DMS153 (cell line): ENCODE measurements at regions not wholly inside any gene's neighbourhood (a gene's known extent, or its start where the extent isn't known, plus 50 kb on each side); places are given as distances from the start of the nearest gene placed in this dataset.
A peak's percentile ranks its signal among the peaks of the same experiment; 100 is the strongest.

ENCODE experiments used
- DNase-seq: peaks from one replicate; lab custom pipeline; 2025; lab: John Stamatoyannopoulos, UW

DNA sequence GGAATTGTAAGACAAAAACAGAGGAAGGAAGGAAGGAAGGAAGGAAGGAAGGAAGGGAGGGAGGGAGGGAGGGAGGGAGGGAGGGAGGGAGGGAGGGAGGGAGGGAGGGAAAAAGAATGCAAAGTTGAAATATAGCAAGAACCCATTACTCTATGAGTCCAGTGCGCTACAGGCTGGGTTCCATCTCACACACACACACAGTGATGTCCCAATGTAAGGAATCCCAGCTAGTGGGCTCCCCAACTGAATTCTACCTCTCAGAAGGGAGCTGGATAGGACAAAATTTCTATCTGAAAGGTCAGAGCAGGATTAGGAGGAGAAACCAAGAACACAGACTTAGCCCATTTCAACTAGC is 173.4 kb downstream of the DAD1 start:
- no peak for DNase-seq

DNA sequence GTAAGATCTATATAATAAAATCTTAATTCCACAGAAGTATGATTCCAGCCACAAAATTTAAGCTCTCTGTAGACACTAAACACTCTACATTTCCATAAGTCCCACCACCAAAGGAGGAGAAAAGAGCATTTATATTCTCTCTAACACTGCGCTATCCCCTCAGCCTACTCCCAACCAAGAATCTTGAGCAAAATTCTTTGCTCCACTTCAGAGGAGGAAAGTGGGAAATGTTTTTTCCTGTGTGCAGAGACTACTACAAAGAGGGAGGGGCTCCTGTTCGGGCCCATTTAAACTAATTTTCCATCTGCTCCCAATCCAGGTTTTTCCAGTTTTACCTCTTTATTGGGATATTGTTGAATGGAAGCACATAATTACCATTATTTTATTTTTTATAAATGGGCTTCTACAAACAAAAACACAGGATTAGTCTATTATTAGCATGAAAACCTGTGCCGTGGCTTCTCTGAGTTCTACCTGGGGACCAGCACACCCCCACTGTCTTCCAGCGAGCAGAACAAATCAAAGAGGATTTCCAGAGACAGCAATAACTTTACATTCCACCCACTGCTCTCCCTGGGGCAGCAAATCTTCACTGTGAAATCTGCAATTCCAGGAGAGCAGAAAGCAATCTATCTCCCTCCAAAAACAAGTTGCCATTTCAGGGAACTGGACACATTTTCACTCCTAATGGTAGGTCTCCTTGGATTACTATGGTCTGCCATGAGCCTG is 174.0 kb downstream of the DAD1 start:
- DNase-seq: no peak

DNA sequence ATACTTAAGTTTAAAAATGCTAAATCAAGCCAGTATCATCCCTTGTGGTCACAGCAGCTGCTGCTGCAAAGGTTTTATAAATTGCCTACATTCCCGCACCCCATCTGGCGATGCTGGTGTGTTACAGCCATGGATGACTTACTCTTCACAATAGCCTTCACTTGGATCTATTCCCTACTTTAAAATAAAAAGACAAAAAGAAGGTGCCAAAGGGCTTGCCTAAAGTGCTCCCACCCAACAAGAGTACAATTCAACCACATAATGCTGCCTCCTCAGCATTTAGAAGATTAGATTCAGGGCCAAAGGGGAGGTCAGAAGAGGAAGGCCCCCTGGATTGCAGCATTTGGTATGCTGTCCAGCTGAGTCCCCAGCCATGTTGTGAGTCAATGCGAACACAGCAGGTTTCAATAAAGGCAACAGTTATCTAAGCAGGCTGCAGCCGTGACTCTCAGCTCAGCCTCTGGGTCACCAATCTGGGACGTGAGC is 176.1 kb downstream of the DAD1 start:
- DNase-seq: no peak

DNA sequence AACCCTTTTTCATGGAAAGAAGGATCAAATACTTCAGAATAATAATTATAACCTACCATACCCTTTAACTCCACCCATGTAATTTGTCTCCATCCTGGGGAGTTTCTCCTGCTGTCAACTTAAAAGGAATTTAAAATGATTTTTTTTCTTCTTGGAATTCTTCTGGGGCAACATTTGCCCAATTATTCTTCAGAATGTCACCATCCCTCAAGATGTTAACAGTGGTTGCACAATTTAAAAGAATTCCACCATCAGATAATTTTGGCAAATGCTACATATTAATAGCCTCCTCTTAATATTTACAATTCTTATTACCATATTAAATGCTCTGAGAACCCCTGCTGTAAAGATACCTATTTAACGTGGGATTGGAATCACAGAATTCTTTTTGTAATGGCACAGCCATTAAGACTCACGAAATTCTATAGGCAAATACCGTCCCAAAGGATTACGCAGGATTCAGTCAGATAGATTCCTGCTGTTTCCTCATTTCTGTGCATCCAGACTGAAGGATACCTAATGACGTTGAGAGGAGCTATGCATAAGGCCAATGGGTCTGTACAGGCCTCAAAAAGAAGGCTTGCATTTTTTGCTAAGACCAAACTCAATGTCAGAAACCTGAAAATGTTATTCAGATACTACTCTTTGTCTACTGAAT is 177.5 kb downstream of the DAD1 start:
- DNase-seq: no peak

DNA sequence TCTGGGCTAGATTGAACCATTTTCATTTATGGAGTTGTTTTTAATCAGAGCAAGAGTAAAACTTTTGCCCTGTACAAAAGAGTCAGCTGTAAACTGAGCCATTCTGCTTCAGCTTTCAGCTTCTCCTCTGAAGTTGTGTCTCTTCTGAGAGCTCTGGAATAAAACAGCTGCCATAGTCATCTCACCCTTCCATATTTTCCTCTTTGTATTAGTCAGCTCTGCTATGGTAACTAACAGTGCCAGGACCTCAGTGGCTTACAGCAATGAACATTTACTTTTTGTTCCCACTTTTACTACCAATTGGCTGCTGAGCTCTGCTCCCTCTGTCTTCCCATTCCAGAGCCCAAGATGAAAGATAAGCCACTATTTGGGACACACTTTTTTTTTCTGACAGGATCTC is 178.5 kb downstream of the DAD1 start:
- no peak for DNase-seq

DNA sequence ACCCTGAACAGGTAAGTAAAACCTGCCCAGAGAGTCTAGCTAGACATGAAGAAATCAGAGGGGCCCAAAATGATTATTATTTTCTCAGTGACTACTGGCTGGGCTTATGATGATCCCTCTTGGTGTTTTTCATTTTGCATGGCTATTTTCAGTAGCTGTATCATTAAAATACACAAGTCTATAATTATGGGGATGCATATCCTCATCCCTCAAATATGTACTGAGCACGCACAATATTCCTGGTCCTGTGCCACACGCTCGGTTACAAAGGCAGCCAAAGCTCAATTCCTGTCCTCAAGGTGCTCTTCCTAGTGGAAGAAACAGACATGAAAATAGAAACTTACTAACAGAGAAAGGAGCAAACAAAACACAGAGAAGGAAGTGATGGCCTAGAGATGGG is 180.0 kb downstream of the DAD1 start:
- no peak for DNase-seq

DNA sequence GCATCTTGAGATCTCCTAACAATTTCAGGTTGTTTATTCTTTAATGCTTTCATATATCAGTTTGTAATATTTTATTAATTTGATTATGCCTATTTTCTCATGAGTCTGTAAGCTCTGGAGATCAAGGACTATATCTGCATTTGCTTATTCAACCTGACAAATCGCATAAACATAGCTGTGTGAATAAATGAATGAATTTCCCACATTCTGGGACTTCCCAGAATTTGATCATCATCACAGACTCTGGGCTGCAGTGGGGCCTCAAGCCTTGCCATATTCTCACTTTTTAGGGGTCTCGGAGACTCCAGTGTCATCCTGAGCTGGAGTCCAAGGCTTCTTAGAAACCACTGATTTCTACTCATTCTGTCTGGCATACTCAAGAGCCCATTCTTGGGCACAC is 180.5 kb downstream of the DAD1 start:
- no peak for DNase-seq

DNA sequence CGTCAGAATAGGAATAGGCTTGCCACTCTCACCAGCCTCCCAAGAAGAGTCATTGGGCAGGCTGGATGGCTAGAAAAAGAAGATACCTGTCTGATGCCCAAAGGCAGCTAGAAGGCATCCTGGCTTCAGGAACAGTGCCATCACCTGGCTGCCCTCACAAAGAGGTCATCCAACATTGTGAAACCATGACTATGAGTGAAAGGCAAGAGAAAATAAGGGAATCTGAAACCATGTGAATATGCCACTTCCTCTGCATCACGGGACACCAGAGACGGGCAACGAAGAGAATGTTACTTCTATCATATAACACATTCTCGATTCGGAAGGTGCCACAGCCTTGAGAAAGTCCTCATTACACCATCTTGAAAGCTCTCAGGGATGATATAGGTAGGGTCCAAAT is 182.0 kb downstream of the DAD1 start:
- DNase-seq: no peak

DNA sequence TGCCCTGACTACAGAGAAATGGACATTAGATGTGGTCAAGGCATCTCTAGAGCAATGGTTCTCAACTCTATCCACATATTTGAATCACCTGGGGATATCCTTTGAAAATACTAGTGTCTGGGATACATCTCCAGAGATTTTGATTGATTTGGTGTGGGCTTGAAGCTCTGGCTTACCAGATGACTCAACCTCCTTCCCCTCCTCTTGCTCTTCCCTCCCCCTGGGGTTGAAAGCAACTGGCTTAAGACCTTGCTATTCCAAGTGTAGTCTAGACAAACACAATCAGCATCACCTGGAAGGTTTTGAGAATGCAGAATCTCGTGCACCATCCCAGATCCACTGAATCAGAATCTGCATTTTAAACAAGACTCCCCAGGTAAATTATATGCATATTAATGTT is 183.8 kb downstream of the DAD1 start:
- no peak for DNase-seq

DNA sequence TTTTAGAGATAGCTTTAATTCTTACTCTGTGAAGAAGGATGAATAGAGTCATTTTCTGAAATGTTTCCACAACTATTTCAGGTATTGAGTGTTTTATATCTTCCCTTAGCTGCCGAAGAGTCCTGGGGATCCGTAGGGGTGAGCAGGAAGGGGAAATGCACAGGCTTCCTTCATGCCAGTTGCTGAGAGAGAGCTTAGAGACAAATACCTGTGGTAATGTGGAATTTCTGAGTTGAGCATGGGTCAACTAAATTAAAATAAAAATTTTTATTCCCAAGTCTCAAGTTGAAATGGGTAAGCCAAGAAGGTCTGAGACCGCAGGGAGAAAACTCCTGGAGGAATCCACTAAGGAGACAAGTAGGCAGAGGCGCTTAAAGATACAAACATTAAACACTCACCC is 185.7 kb downstream of the DAD1 start:
- no peak for DNase-seq

DNA sequence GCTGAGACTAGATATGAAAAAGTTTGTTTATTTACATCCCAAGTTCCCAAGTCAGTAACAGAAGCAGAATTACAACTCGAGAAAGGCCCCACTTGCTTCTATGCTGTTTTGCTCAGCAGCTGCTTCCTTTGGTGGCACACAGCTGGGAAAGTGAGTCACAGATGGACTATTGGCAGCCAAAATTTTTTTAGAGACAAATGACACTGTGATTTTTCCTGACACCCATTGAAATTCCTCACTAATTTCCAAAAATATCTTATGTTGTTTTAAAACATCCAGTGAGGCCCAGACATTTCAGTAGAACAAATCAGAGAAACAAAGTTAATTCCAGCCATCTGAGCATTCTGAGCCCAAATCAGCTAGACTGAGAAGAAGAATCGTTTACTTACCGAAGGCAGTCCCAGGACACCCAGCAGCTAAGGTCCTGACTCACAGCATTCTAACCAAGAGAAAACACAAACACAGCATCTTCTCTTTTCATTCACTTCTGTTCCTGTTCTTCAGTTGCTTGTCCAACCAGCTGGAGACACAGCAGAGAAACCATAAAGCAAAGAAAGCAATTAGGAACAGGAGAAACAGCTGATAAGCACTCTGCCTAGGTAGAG is 188.3 kb downstream of the DAD1 start:
- no peak for DNase-seq

DNA sequence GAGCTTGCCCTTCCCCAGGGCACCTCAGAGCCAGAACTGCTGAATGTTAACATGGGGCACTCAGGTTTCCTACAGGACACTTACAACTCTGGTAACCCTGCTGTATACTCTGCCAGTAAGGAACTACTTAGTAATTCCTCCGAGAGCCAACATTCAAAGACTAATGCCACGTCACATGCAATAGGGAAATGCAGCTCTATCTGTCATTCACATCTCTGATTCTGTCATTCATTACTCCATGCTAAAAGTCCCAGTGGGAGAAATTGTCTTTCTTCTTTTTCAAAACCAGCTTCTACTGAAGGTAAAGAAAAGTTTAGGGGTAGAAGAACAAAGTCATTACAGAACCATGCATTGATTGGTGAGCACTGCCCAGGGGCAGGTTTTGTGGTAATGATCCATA is 189.2 kb downstream of the DAD1 start:
- no peak for DNase-seq

DNA sequence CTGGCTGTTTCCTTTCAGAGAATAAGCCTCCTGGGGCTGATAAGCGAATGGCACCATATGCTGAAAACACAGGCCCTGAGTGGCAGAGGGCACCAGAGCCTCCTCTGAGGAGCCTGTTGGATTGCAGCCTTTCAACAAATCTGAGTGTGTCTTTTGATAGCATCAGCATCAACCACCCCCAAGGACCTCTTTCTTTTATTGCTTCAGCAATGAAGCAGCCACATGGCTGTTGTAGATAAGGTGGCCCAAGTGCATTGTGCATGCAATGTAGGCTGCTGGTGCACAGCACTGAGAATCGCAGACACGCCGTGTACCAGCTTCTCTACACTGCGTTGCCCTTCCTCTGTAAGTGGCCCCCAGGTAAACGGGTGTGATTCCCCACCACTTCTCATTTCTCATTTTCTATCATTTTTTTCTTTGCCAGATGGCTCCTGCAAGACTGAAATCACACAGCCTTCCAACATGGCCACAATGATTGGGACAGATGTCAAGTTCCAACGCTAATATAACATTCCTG is 191.7 kb downstream of the DAD1 start:
- no peak for DNase-seq

DNA sequence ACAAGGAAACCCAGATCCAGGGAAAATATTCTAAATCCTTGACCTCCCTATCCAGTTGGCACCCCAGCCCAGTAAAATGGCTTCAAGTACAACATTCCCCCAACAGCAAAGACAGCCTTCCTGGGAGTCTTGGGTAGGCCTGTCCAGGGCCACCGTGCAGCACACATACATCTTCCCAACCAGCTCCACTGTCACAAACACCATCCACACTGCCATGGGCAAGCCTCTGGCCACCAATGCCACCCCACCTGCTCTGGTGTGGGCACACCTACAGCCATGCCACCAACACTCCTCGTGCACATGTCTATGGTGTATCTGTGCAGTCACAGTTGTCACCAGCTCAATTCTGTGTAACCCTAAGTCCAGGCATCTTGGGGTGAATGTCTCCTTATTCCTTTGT is 193.2 kb downstream of the DAD1 start:
- DNase-seq: no peak

DNA sequence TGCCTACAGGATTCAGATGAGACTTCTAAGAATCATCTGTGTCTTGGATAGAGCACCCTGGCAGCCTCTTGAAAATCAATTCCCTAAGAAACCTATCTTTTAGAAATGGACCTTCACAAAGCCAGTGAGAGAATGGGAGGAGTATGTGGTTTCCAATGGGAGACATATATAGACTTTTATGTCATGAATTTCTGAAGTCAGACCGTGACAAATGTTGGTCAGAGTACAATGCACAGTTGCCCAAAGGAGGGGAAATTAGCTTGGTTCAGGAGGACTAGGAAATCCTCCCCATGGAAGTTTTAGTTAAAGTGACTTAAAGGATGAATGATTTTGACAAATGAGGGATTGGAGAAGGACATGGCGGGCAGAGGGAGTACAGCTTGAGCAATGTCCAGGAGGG is 194.4 kb downstream of the DAD1 start:
- DNase-seq: no peak

DNA sequence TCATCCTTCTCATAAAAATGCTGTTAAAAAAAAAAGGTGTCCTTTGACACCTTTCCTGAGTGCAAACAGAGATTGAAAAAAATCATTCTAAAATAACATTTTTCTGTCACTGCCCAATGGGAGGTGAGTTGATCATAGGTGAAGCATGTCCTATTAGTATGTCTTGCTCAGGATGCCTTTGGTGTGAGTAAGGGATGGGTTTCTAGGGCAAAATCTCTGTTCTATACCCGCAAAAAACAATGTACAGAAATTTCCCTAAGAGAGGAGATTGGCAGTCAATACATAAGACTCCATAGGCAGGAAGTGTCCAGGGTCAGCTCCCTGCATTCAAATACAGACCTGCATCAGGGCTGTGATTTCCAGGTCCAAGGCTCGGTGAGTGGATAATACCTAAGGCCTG is 195.2 kb downstream of the DAD1 start:
- no peak for DNase-seq

DNA sequence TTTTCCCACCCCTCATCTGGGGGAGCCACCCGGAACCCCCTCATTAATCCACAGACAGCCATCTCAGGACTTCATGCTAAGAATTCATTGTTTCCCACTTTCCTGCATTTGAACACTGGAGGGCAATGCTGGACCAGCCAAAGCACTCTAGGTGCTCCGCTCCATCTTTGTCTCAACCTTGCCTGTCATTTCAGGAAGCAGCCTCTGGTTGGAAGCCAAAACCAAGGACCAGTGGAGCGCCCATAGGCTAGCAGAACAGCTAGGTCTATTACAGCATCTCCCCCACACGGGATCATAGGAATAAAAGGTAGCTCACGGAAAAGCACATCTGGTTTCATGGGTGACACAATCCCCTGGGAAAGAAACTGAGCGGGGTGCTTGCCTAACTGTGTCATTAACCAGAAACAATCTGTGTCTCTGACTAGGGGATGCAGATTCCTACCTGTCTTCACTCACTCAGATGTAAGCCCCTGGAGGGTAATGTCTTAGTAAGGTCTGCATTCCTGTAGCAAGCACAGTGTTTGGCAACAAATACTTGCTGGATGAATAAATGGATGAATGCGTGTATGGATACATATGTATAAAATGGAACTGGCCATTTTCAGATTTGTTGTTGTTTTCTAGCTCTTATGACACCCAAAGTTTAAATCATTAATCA is 197.0 kb downstream of the DAD1 start:
- DNase-seq: peak; percentile 8

DNA sequence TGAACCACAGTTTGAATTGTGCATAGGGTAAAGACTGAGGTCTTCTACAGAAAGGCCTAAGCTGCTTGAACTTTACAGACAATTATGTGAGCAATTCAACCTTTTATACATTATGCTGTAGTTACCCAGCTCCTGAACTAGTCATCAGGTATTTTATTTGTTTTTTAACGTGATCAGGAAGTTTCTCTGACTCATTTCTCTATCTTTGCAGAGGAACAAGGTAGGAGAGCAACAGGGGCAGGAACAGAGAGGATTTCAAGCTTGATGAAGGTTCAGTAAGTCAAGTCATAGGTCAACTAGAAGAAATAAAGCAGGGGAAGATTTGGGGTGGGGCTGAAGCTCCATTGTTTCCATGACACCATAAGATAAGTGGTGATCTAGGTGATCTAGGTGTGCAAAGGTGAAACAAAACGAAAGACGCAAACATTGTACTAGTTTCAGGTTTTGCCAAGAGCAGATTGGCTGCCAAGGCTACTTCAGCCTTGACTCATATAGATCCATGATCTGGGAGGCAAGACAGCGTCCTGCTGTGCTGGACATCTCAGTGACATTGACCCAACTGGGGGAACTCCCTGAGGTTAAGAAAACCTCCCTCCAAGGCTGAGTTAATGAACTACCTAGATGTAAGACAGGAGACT is 198.1 kb downstream of the DAD1 start:
- DNase-seq: no peak

DNA sequence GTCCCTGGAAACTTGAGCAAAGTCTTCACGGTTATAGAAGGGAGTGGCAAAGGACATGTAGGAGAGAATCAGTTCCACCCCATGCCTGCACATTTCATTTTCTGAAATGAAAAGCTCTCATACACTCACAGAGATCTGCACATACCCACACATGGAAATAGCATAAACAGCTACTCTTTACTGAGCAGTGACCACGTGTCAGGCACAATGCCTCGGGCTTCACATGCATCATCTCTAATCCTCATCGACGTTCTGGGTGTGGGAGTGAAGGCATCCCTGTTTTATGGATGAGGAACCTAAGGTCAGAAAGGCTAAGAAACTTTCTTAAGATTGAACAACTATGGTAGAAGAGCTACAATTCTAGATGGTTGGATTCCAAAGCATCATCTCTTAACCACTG is 198.8 kb downstream of the DAD1 start:
- DNase-seq: no peak

DNA sequence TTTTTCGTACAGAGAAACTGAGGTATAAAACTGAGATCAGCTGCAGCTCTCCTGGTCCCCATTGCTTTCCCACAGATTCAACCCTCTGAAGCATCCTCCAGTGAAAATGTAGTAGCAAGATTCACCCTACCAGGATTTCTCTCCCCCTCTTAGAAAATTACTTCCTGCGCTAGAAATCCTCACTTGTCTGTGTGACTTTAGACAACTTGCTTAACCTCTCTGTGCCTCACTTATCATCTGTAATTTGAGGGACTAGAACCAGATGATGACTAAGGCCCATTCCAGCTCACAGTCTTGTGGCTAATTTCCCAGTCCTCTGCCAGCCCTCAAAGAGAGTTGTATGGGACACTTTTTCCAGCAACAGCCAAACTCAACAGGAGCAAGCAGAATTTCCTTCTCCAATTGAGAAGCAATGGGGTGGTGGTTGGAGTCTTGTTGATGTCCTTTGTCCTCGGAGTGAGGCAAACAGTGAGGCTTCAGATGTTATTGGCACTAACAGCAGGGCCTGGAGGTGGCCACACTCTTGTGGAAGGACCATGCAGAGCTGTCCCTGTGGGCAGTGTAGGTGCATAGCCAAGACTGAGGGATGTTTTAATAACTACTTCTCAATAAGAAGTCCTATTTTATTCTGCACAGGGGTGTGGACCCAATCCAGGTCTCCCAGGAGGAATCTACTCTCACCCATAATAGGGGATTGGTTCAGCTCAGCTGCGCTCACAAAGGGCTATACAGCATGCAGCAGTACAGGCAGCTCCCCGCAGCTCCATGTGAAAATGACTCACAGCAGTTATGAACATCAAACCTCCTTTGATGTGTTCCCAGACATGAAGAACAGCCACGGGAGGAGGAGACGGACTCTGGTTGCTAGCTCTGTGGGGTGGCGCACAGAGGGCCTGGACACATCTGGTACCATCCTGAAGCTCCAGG is 200.1 kb downstream of the DAD1 start:
- DNase-seq: no peak

DNA sequence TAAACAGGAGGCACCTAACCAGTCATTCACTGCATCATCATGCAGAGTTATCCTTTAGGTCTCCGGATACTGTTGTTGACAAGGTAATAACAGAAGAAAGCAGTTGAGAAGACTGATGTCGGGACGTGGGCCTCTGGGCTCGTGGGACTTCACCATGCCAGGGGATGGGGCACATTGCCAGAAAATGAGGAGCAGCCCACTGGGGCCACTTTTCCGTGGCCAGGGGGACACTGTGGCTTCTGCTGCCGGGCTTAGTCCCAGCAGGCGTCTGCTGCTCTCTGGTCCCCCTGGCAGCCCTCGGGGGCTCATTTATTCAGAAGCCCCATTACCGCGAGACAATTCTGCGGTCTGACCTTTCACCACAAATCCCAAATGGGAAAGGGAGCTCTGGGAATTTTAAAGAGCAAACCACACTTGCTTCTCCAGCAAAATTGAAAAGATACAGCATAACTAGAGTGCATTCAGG is 201.2 kb downstream of the DAD1 start:
- DNase-seq: no peak
